ENCODE measurements at regions not wholly inside any gene's neighbourhood (a gene's known extent, or its start where the extent isn't known, plus 50 kb on each side); places are given as distances from the start of the nearest gene placed in this dataset.
A peak's percentile ranks its signal among the peaks of the same experiment; 100 is the strongest.
"Not testable (repeated sequence)": the region's sequence is repeated elsewhere in the genome, so short reads cannot be mapped to it uniquely, and the experiment has no call there.

DNA sequence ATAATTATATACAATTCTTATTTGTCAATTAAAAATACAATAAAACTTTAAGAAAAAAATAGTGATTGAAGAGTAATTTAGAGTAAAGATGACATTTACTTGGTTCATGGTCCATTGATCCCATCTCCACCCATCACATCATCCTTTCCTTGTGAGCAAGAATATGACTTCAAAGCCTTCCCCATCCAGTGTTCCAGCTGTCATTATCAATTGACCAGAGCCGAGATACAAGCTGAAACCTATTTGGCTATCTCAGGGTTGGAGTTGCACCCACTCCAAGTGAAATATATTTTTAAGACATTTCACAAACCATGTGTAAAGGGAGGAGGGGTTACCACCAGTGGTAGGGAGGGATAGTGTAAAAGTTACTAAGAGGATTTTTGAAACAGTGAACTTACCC lies 428.9 kb upstream of the C1orf87 start:
- no peak for DNase-seq (ENCODE audit: low read depth, low spot score)
- H3K27me3 ChIP-seq (ENCODE audit: insufficient read depth, insufficient read length) = no peaks in the 10 kb centered on the region
- H3K4me1 ChIP-seq (ENCODE audit: insufficient read depth, insufficient read length) = no peaks in the 10 kb centered on the region
- no peak overlapping the region for H3K4me3 ChIP-seq (ENCODE audit: insufficient read length, low read depth)
- no peaks in the 10 kb centered on the region for H3K36me3 ChIP-seq (ENCODE audit: insufficient read depth, insufficient read length, low read length)
- H3K9ac ChIP-seq (ENCODE audit: insufficient read length, low read depth) = no peak overlapping the region
- TF ChIP-seq SUZ12 (IDR thresholded peaks at IDR 0.05; ENCODE audit: extremely low read depth, insufficient read depth, insufficient read length) (no peak), YY1 (IDR thresholded peaks at IDR 0.05; ENCODE audit: insufficient read depth, insufficient read length) (no peak), ZNF274 (IDR thresholded peaks at IDR 0.05; ENCODE audit: low read depth, low read length) (no peak)
- peaks cover 15% of the 10 kb centered on the region; the same call in 1 of the 2 replicates for H3K9me3 ChIP-seq (ENCODE audit: insufficient read depth, low read length)

DNA sequence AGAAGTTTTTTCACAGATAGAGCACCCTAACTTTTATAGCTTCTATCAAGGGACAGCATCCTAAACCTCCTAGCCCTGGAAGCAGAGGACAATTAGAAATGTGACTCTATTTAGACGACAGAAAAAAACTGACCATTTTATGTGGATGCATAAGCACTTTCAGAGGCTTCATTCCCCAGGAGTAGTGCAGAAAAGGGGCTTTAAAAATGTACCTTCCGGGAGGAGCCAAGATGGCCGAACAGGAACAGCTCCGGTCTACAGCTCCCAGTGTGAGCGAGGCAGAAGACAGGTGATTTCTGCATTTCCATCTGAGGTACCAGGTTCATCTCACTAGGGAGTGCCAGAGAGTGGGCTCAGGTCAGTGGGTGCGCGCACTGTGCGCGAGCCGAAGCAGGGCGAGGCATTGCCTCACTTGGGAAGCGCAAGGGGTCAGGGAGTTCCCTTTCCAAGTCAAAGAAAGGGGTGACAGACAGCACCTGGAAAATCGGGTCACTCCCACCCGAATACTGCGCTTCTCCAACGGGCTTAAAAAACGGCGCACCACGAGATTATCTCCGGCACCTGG lies 416.4 kb upstream of the C1orf87 start:
- not testable (repeated sequence) for H3K4me1 ChIP-seq (ENCODE audit: insufficient read depth, insufficient read length); H3K36me3 ChIP-seq (ENCODE audit: insufficient read depth, insufficient read length, low read length); DNase-seq (ENCODE audit: low read depth, low spot score); H3K27me3 ChIP-seq (ENCODE audit: insufficient read depth, insufficient read length)
- TF ChIP-seq YY1 (IDR thresholded peaks at IDR 0.05; ENCODE audit: insufficient read depth, insufficient read length) = peak; percentile 54
- H3K9ac ChIP-seq (ENCODE audit: insufficient read length, low read depth) = peak overlapping the region; percentile 57
- peaks cover 18% of the 10 kb centered on the region; the same call in 1 of the 2 replicates for H3K9me3 ChIP-seq (ENCODE audit: insufficient read depth, low read length)
- H3K4me3 ChIP-seq (ENCODE audit: insufficient read length, low read depth) = peak overlapping the region; percentile 46

- TF ChIP-seq SUZ12 (IDR thresholded peaks at IDR 0.05; ENCODE audit: extremely low read depth, insufficient read depth, insufficient read length) (no peak), ZNF274 (IDR thresholded peaks at IDR 0.05; ENCODE audit: low read depth, low read length) (no peak), YY1 (IDR thresholded peaks at IDR 0.05; ENCODE audit: insufficient read depth, insufficient read length) (no peak)
- H3K9me3 ChIP-seq (ENCODE audit: insufficient read depth, low read length) = peaks cover 18% of the 10 kb centered on the region; the same call in 1 of the 2 replicates
- no peak overlapping the region for H3K4me3 ChIP-seq (ENCODE audit: insufficient read length, low read depth)
- H3K4me1 ChIP-seq (ENCODE audit: insufficient read depth, insufficient read length) = no peaks in the 10 kb centered on the region
- DNase-seq (ENCODE audit: low read depth, low spot score) = no peak
- H3K27me3 ChIP-seq (ENCODE audit: insufficient read depth, insufficient read length) = no peaks in the 10 kb centered on the region
- no peak overlapping the region for H3K9ac ChIP-seq (ENCODE audit: insufficient read length, low read depth)
- H3K36me3 ChIP-seq (ENCODE audit: insufficient read depth, insufficient read length, low read length) = no peaks in the 10 kb centered on the region
These were observed 415.3 kb upstream of the C1orf87 start for GRCh38 chr1:60488847-60489246.

GRCh38 chr1:60487565-60488345 lies 414.2 kb upstream of the C1orf87 start:
- H3K9me3 ChIP-seq (ENCODE audit: insufficient read depth, low read length) = peaks cover 18% of the 10 kb centered on the region; the same call in 1 of the 2 replicates
- no peak overlapping the region for H3K4me3 ChIP-seq (ENCODE audit: insufficient read length, low read depth)
- no peaks in the 10 kb centered on the region for H3K4me1 ChIP-seq (ENCODE audit: insufficient read depth, insufficient read length)
- no peaks in the 10 kb centered on the region for H3K36me3 ChIP-seq (ENCODE audit: insufficient read depth, insufficient read length, low read length)
- no peak overlapping the region for H3K9ac ChIP-seq (ENCODE audit: insufficient read length, low read depth)
- no peak for DNase-seq (ENCODE audit: low read depth, low spot score)
- H3K27me3 ChIP-seq (ENCODE audit: insufficient read depth, insufficient read length) = no peaks in the 10 kb centered on the region
- TF ChIP-seq SUZ12 (IDR thresholded peaks at IDR 0.05; ENCODE audit: extremely low read depth, insufficient read depth, insufficient read length) (no peak), YY1 (IDR thresholded peaks at IDR 0.05; ENCODE audit: insufficient read depth, insufficient read length) (no peak), ZNF274 (IDR thresholded peaks at IDR 0.05; ENCODE audit: low read depth, low read length) (no peak)

- DNase-seq (ENCODE audit: low read depth, low spot score) = no peak
- H3K27me3 ChIP-seq (ENCODE audit: insufficient read depth, insufficient read length) = no peaks in the 10 kb centered on the region
- no peaks in the 10 kb centered on the region for H3K4me1 ChIP-seq (ENCODE audit: insufficient read depth, insufficient read length)
- no peak overlapping the region for H3K4me3 ChIP-seq (ENCODE audit: insufficient read length, low read depth)
- H3K9me3 ChIP-seq (ENCODE audit: insufficient read depth, low read length) = peaks cover 16% of the 10 kb centered on the region
- H3K9ac ChIP-seq (ENCODE audit: insufficient read length, low read depth) = no peak overlapping the region
- no peaks in the 10 kb centered on the region for H3K36me3 ChIP-seq (ENCODE audit: insufficient read depth, insufficient read length, low read length)
- no peak for TF ChIP-seq ZNF274 (IDR thresholded peaks at IDR 0.05; ENCODE audit: low read depth, low read length)
- no peak for TF ChIP-seq YY1 (IDR thresholded peaks at IDR 0.05; ENCODE audit: insufficient read depth, insufficient read length)
These were observed 409.9 kb upstream of the C1orf87 start for GRCh38 chr1:60483509-60483908.

DNA sequence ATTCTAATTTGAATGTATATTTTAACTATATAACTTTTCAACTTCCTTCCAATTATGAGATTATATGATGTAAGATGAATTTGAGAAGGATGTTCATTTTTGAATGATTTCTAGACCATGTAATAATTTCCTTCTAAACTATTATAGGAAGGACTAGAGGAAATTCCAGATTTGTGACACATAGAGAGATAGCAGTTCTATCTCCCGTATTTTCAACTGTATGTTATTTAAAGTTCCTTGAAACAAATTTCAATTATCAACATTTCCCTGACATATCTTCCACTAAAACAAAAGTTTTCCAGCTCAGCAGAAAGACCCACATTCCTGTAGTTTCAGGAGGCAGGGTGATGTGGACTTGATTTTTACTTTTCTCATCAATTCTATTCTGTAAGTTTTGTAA lies 396.7 kb upstream of the C1orf87 start:
- H3K4me3 ChIP-seq (ENCODE audit: insufficient read length, low read depth) = no peak overlapping the region
- no peaks in the 10 kb centered on the region for H3K36me3 ChIP-seq (ENCODE audit: insufficient read depth, insufficient read length, low read length)
- no peaks in the 10 kb centered on the region for H3K4me1 ChIP-seq (ENCODE audit: insufficient read depth, insufficient read length)
- H3K27me3 ChIP-seq (ENCODE audit: insufficient read depth, insufficient read length) = no peaks in the 10 kb centered on the region
- no peak for DNase-seq (ENCODE audit: low read depth, low spot score)
- TF ChIP-seq SUZ12 (IDR thresholded peaks at IDR 0.05; ENCODE audit: extremely low read depth, insufficient read depth, insufficient read length) (no peak), ZNF274 (IDR thresholded peaks at IDR 0.05; ENCODE audit: low read depth, low read length) (no peak), YY1 (IDR thresholded peaks at IDR 0.05; ENCODE audit: insufficient read depth, insufficient read length) (no peak)
- H3K9me3 ChIP-seq (ENCODE audit: insufficient read depth, low read length) = no peaks in the 10 kb centered on the region
- no peak overlapping the region for H3K9ac ChIP-seq (ENCODE audit: insufficient read length, low read depth)

DNA sequence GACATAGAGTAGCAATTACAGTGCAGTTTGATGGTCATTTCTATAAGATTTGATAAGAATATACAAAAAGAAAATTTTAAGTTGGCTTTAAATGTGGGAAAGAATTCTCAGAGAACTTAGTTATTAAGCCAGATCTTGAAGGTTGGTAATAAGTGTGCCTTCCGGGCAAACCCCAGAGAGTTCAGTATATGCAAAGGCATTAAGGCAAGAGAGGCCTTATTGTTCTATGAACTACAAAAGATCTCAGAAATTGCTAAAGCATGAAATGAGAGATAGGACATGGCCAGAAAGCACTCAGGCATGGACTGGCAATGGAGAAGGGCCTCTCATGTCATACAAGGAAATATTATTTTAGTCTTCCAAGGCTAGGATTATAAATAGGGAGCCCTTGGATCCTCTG lies 390.2 kb upstream of the C1orf87 start:
- H3K9ac ChIP-seq (ENCODE audit: insufficient read length, low read depth) = no peak overlapping the region
- H3K4me3 ChIP-seq (ENCODE audit: insufficient read length, low read depth) = no peak overlapping the region
- no peak for TF ChIP-seq YY1 (IDR thresholded peaks at IDR 0.05; ENCODE audit: insufficient read depth, insufficient read length)
- no peak for TF ChIP-seq SUZ12 (IDR thresholded peaks at IDR 0.05; ENCODE audit: extremely low read depth, insufficient read depth, insufficient read length)
- no peak for TF ChIP-seq ZNF274 (IDR thresholded peaks at IDR 0.05; ENCODE audit: low read depth, low read length)
- DNase-seq (ENCODE audit: low read depth, low spot score) = no peak
- H3K27me3 ChIP-seq (ENCODE audit: insufficient read depth, insufficient read length) = no peaks in the 10 kb centered on the region
- no peaks in the 10 kb centered on the region; the same call in 1 of the 2 replicates for H3K9me3 ChIP-seq (ENCODE audit: insufficient read depth, low read length)
- H3K4me1 ChIP-seq (ENCODE audit: insufficient read depth, insufficient read length) = no peaks in the 10 kb centered on the region
- no peaks in the 10 kb centered on the region for H3K36me3 ChIP-seq (ENCODE audit: insufficient read depth, insufficient read length, low read length)
